Aorta (tissue), 5 donors: ENCODE measurements at regions not wholly inside any gene's neighbourhood (a gene's known extent, or its start where the extent isn't known, plus 50 kb on each side); places are given as distances from the start of the nearest gene placed in this dataset.

Experiments
- ATAC-seq: fragments of 200-7000 bp; cut with Tn5 transposase; one replicate; pipeline ENCODE4 v1.9.1; 2022; ENCODE audit warnings: moderate library complexity; ENCODE audit not compliant: low FRiP score
- DNase-seq, 2 donors: peaks; one replicate each; pipeline ENCODE4 v3.0.0-alpha.2; 2020
- H3K27ac ChIP-seq, 2 donors: one replicate each; pipeline ENCODE4 v1.5.1; 2013; ENCODE audit warnings: low read length in 2 of 2, mild to moderate bottlenecking in 2 of 2, moderate library complexity in 2 of 2, control low read depth in 1 of 2, inconsistent platforms in 1 of 2, low read depth in 1 of 2
- H3K27me3 ChIP-seq, 2 donors: one replicate each; pipeline ENCODE4 v1.6.1; 2013; ENCODE audit warnings: control low read depth in 1 of 2, low read length in 1 of 2, mild to moderate bottlenecking in 1 of 2, moderate library complexity in 1 of 2; ENCODE audit not compliant: insufficient read depth in 2 of 2, control insufficient read depth in 1 of 2
- H3K36me3 ChIP-seq, 2 donors: one replicate each; pipeline ENCODE4 v1.6.1; 2013; ENCODE audit warnings: control low read depth in 1 of 2, low read length in 1 of 2, mild to moderate bottlenecking in 1 of 2; ENCODE audit not compliant: insufficient read depth in 2 of 2, control insufficient read depth in 1 of 2
- H3K4me1 ChIP-seq, 2 donors: one replicate each; pipeline ENCODE4 v1.6.1; 2013; ENCODE audit warnings: low read length in 2 of 2, control low read depth in 1 of 2, mild to moderate bottlenecking in 1 of 2, moderate library complexity in 1 of 2; ENCODE audit not compliant: insufficient read depth in 2 of 2, control insufficient read depth in 1 of 2
- H3K4me3 ChIP-seq, 2 donors: one replicate each; pipeline ENCODE4 v1.5.1; 2013; ENCODE audit warnings: low read length in 2 of 2, control low read depth in 1 of 2, mild to moderate bottlenecking in 1 of 2
- H3K9me3 ChIP-seq: one replicate; pipeline ENCODE4 v1.6.1; 2013; ENCODE audit warnings: mild to moderate bottlenecking, low read length; ENCODE audit not compliant: control insufficient read depth
- WGBS, 2 donors: extraction: QIAGEN DNeasy Blood & Tissue Kit; methylation state at CpG; one replicate each; pipeline ENCODE4 v1.1.7; 2013; 5-methylcytosine and 5-hydroxymethylcytosine counted together
- intact Hi-C, 2 donors: fragments of 100-400 bp; cut with DNase I; formaldehyde crosslinking; loops; one replicate each; pipeline versions ENCODE4 v1.14.2 to v1.15.0; 2022
- donor health status: healthy with polysubstance abuse.
- donor health status: Bipolar disorder and iron deficiency.
- donor health status: DM: no; HTN: no; CAD: no.
- donor health status: DM: no; HTN: no; CAD: no.
- donor health status: DM: yes; HTN: yes; CAD: no.

GRCh38 chr14:98962118-98962517, 309.9 kb downstream of the BCL11B start:
- 86 to 89% methylated on average over 12 of the region's 12 CpGs for WGBS, 2 donors
- H3K9me3 ChIP-seq: no peaks in the 10 kb centered on the region
- no peak for DNase-seq
- no peaks in the 10 kb centered on the region for H3K27me3 ChIP-seq
- no peaks in the 10 kb centered on the region for H3K4me1 ChIP-seq
- no peak overlapping the region for H3K4me3 ChIP-seq
- intact Hi-C loops: no loop called here
- ATAC-seq: no peak
- H3K36me3 ChIP-seq: no peaks in the 10 kb centered on the region
- no peak overlapping the region for H3K27ac ChIP-seq

- Histone ChIP-seq H3K4me1 (no peaks in the 10 kb centered on the region), H3K9me3 (peaks cover 2% of the 10 kb centered on the region), H3K36me3 (no peaks in the 10 kb centered on the region), H3K27me3 (peaks cover 0 to 2% of the 10 kb centered on the region in 2 donors), H3K27ac (no peak overlapping the region), H3K4me3 (no peak overlapping the region)
- WGBS, 2 donors: 87 to 88% methylated on average over 2 of the region's 2 CpGs
- no peak for DNase-seq
- intact Hi-C loops: no loop called here
- ATAC-seq: no peak
Observed at GRCh38 chr14:98963610-98964009, 308.4 kb downstream of the BCL11B start.

- no peaks in the 10 kb centered on the region for H3K4me1 ChIP-seq
- no peak for ATAC-seq
- intact Hi-C loops: no loop called here
- DNase-seq: no peak
- WGBS, 2 donors: 57 to 69% methylated on average over 7 of the region's 7 CpGs
- H3K36me3 ChIP-seq: no peaks in the 10 kb centered on the region
- no peak overlapping the region for H3K27ac ChIP-seq
- no peak overlapping the region for H3K4me3 ChIP-seq
- peaks cover 2% of the 10 kb centered on the region for H3K9me3 ChIP-seq
- H3K27me3 ChIP-seq: peaks cover 0 to 2% of the 10 kb centered on the region in 2 donors
Observed at GRCh38 chr14:98964171-98964570, 307.8 kb downstream of the BCL11B start.

- Histone ChIP-seq H3K4me1 (no peaks in the 10 kb centered on the region), H3K27me3 (peaks cover 0 to 2% of the 10 kb centered on the region in 2 donors), H3K4me3 (no peak overlapping the region), H3K9me3 (peaks cover 2% of the 10 kb centered on the region), H3K27ac (no peak overlapping the region), H3K36me3 (no peaks in the 10 kb centered on the region)
- WGBS, 2 donors: 87 to 91% methylated on average over 5 of the region's 5 CpGs
- ATAC-seq (no peak), DNase-seq (no peak)
- intact Hi-C loops: no loop called here
Observed at GRCh38 chr14:98965076-98965475, 306.9 kb downstream of the BCL11B start.

- peaks cover 2% of the 10 kb centered on the region for H3K9me3 ChIP-seq
- intact Hi-C loops: no loop called here
- ATAC-seq (no peak), DNase-seq (no peak)
- H3K36me3 ChIP-seq: no peaks in the 10 kb centered on the region
- 73 to 81% methylated on average over 3 of the region's 3 CpGs for WGBS, 2 donors
- H3K4me1 ChIP-seq: no peaks in the 10 kb centered on the region
- H3K27ac ChIP-seq: no peak overlapping the region
- H3K4me3 ChIP-seq: no peak overlapping the region
- peaks cover 0 to 2% of the 10 kb centered on the region in 2 donors for H3K27me3 ChIP-seq
Observed at GRCh38 chr14:98966016-98966415, 306.0 kb downstream of the BCL11B start.

GRCh38 chr14:98966475-98967162, 305.4 kb downstream of the BCL11B start:
- 81% methylated on average over 6 of the region's 6 CpGs for whole genome bisulfite sequencing, 2 donors
- no peak for DNase-seq

GRCh38 chr14:98974113-98974512, 297.9 kb downstream of the BCL11B start:
- no peaks in the 10 kb centered on the region for H3K9me3 ChIP-seq
- H3K27ac ChIP-seq: no peak overlapping the region
- H3K4me3 ChIP-seq: no peak overlapping the region
- intact Hi-C loops: no loop called here
- H3K4me1 ChIP-seq: no peaks in the 10 kb centered on the region
- 92 to 100% methylated on average over 1 of the region's 1 CpG for WGBS, 2 donors
- no peaks in the 10 kb centered on the region for H3K36me3 ChIP-seq
- no peak for DNase-seq
- ATAC-seq: no peak
- no peaks in the 10 kb centered on the region for H3K27me3 ChIP-seq

More at GRCh38 chr14:98966475-98967162, 305.4 kb downstream of the BCL11B start:
- no peak overlapping the region for H3K27ac ChIP-seq
- peaks cover 0 to 2% of the 10 kb centered on the region in 2 donors for H3K27me3 ChIP-seq
- no peak for ATAC-seq
- no peak overlapping the region for H3K4me3 ChIP-seq
- H3K4me1 ChIP-seq: no peaks in the 10 kb centered on the region
- no peaks in the 10 kb centered on the region for H3K36me3 ChIP-seq
- intact Hi-C loops: no loop called here
- peaks cover 2% of the 10 kb centered on the region for H3K9me3 ChIP-seq

GRCh38 chr14:98976271-98976670, 295.7 kb downstream of the BCL11B start:
- intact Hi-C loops: no loop called here
- ATAC-seq (no peak), DNase-seq (no peak)
- no peaks in the 10 kb centered on the region for H3K27me3 ChIP-seq
- no peaks in the 10 kb centered on the region for H3K36me3 ChIP-seq
- no peaks in the 10 kb centered on the region for H3K4me1 ChIP-seq
- WGBS, 2 donors: 47 to 50% methylated on average over 3 of the region's 3 CpGs
- no peak overlapping the region for H3K27ac ChIP-seq
- no peak overlapping the region for H3K4me3 ChIP-seq
- H3K9me3 ChIP-seq: peaks cover 2% of the 10 kb centered on the region

- no peaks in the 10 kb centered on the region for H3K36me3 ChIP-seq
- no peak overlapping the region for H3K27ac ChIP-seq
- no peak overlapping the region for H3K4me3 ChIP-seq
- no peaks in the 10 kb centered on the region for H3K27me3 ChIP-seq
- ATAC-seq: no peak
- peaks cover 2% of the 10 kb centered on the region for H3K9me3 ChIP-seq
- intact Hi-C loops: no loop called here
- DNase-seq: no peak
- H3K4me1 ChIP-seq: no peaks in the 10 kb centered on the region
Observed at GRCh38 chr14:98977451-98977850, 294.5 kb downstream of the BCL11B start.
